ENCODE measurements at regions not wholly inside any gene's neighbourhood (a gene's known extent, or its start where the extent isn't known, plus 50 kb on each side); places are given as distances from the start of the nearest gene placed in this dataset.
A peak's percentile ranks its signal among the peaks of the same experiment; 100 is the strongest.

GRCh38 chr1:199629624-199630023, 397.9 kb upstream of the NR5A2 start:
- DNase-seq (ENCODE audit: low spot score), result no peak

- no peak for DNase-seq (ENCODE audit: low spot score)
Measured at GRCh38 chr1:199639453-199639852, 388.1 kb upstream of the NR5A2 start.

GRCh38 chr1:199641531-199641930, 386.0 kb upstream of the NR5A2 start:
- no peak for DNase-seq (ENCODE audit: low spot score)

- no peak for DNase-seq (ENCODE audit: low spot score)
Measured at GRCh38 chr1:199644912-199645311, 382.6 kb upstream of the NR5A2 start.

GRCh38 chr1:199646761-199647160, 380.7 kb upstream of the NR5A2 start:
- no peak for DNase-seq (ENCODE audit: low spot score)

- DNase-seq (ENCODE audit: low spot score), result no peak
Measured at GRCh38 chr1:199657449-199657848, 370.1 kb upstream of the NR5A2 start.

- DNase-seq (ENCODE audit: low spot score), result no peak
Measured at GRCh38 chr1:199660071-199660470, 367.4 kb upstream of the NR5A2 start.

GRCh38 chr1:199665371-199665770, 362.1 kb upstream of the NR5A2 start:
- DNase-seq (ENCODE audit: low spot score), result no peak

GRCh38 chr1:199667089-199667488, 360.4 kb upstream of the NR5A2 start:
- no peak for DNase-seq (ENCODE audit: low spot score)

GRCh38 chr1:199669916-199670315, 357.6 kb upstream of the NR5A2 start:
- DNase-seq (ENCODE audit: low spot score), result no peak

GRCh38 chr1:199671684-199672083, 355.8 kb upstream of the NR5A2 start:
- no peak for DNase-seq (ENCODE audit: low spot score)

- no peak for DNase-seq (ENCODE audit: low spot score)
Measured at GRCh38 chr1:199675937-199676336, 351.6 kb upstream of the NR5A2 start.

- DNase-seq (ENCODE audit: low spot score), result no peak
Measured at GRCh38 chr1:199678771-199679170, 348.7 kb upstream of the NR5A2 start.

GRCh38 chr1:199682081-199682480, 345.4 kb upstream of the NR5A2 start:
- DNase-seq (ENCODE audit: low spot score), result no peak

- DNase-seq (ENCODE audit: low spot score), result peak; percentile 70
Measured at GRCh38 chr1:199684686-199685273, 342.7 kb upstream of the NR5A2 start.

GRCh38 chr1:199685369-199685768, 342.1 kb upstream of the NR5A2 start:
- DNase-seq (ENCODE audit: low spot score), result no peak

- no peak for DNase-seq (ENCODE audit: low spot score)
Measured at GRCh38 chr1:199687321-199687720, 340.2 kb upstream of the NR5A2 start.

GRCh38 chr1:199688133-199688676, 339.3 kb upstream of the NR5A2 start:
- DNase-seq (ENCODE audit: low spot score), result no peak

- DNase-seq (ENCODE audit: low spot score), result no peak
Measured at GRCh38 chr1:199688774-199689173, 338.7 kb upstream of the NR5A2 start.

GRCh38 chr1:199690496-199690895, 337.0 kb upstream of the NR5A2 start:
- no peak for DNase-seq (ENCODE audit: low spot score)

GRCh38 chr1:199691540-199691939, 336.0 kb upstream of the NR5A2 start:
- no peak for DNase-seq (ENCODE audit: low spot score)

- DNase-seq (ENCODE audit: low spot score), result no peak
Measured at GRCh38 chr1:199693724-199694123, 333.8 kb upstream of the NR5A2 start.

GRCh38 chr1:199696225-199696624, 331.3 kb upstream of the NR5A2 start:
- DNase-seq (ENCODE audit: low spot score), result no peak

- no peak for DNase-seq (ENCODE audit: low spot score)
Measured at GRCh38 chr1:199698222-199698621, 329.3 kb upstream of the NR5A2 start.
